H1 (cell line): ENCODE measurements at regions not wholly inside any gene's neighbourhood (a gene's known extent, or its start where the extent isn't known, plus 50 kb on each side); places are given as distances from the start of the nearest gene placed in this dataset.
"Not testable (repeated sequence)": the region's sequence is repeated elsewhere in the genome, so short reads cannot be mapped to it uniquely, and the experiment has no call there.

Experiments
- CTCF ChIA-PET: fragments of 300-600 bp; sonication (Branson Sonifier 250); formaldehyde crosslinking; loops from one replicate; lab custom pipeline; 2021; ENCODE audit not compliant: partially characterized antibody; lab: Charles Lee
- POLR2A ChIA-PET: fragments of 300-600 bp; sonication (Branson Sonifier 250); formaldehyde crosslinking; loops from one replicate; lab custom pipeline; 2021; ENCODE audit warnings: inconsistent platforms; ENCODE audit not compliant: partially characterized antibody; lab: Charles Lee
- DNase-seq, 2 experiments: peaks; one replicate each; pipeline versions ENCODE4 v3.0.0 to v3.0.0-alpha.2; 2010 to 2022; ENCODE audit warnings: low spot score in 2 of 2, low read depth in 1 of 2, mixed read lengths in 1 of 2
- FAIRE-seq: peaks from 2 replicates; lab custom pipeline; 2011; peaks lifted over from hg19 to GRCh38; lab: Jason Lieb, UNC
- H2AFZ ChIP-seq: 2 replicates; pipeline ENCODE4 v1.8.1; 2012; ENCODE audit warnings: low read length, inconsistent platforms
- H2AK5ac ChIP-seq: 2 replicates; pipeline ENCODE4 v1.6.1; 2013; ENCODE audit warnings: low read depth, low read length
- H2BK120ac ChIP-seq: replicated peaks from 2 replicates; pipeline ENCODE3; 2013; ENCODE audit warnings: low read depth, low read length, inconsistent platforms
- H2BK12ac ChIP-seq: 2 replicates; pipeline ENCODE4 v1.6.1; 2013; ENCODE audit warnings: low read depth, low read length
- H2BK15ac ChIP-seq: 2 replicates; pipeline ENCODE4 v1.6.1; 2013; ENCODE audit warnings: low read length
- H2BK20ac ChIP-seq: 2 replicates; pipeline ENCODE4 v1.6.1; 2013; ENCODE audit warnings: low read length
- H2BK5ac ChIP-seq: 2 replicates; pipeline ENCODE4 v1.6.1; 2013; ENCODE audit warnings: low read depth, low read length
- H3K14ac ChIP-seq: 2 replicates; pipeline ENCODE4 v1.6.1; 2013; ENCODE audit warnings: inconsistent platforms; ENCODE audit not compliant: insufficient read length
- H3K18ac ChIP-seq: 2 replicates; pipeline ENCODE4 v1.6.1; 2013; ENCODE audit warnings: low read length; ENCODE audit errors: extremely low read depth
- H3K23ac ChIP-seq: 2 replicates; pipeline ENCODE4 v1.6.1; 2013; ENCODE audit warnings: inconsistent platforms; ENCODE audit not compliant: insufficient read length
- H3K23me2 ChIP-seq: 2 replicates; pipeline ENCODE4 v1.6.1; 2013; ENCODE audit warnings: low read depth, low read length
- H3K27ac ChIP-seq: 2 replicates; pipeline ENCODE4 v1.6.1; 2011; ENCODE audit warnings: low read depth, low read length, inconsistent platforms
- H3K27me3 ChIP-seq, 4 experiments: replicated peaks in 1 of 4; 1 replicate in 1 of 4; 2 replicates in 3 of 4; pipeline versions ENCODE4 v1.6.1 to v1.8.1; 2011 to 2013; ENCODE audit warnings: low read length in 3 of 4, mild to moderate bottlenecking in 3 of 4, inconsistent platforms in 2 of 4, mixed read lengths in 2 of 4, moderate library complexity in 1 of 4; ENCODE audit not compliant: control insufficient read depth in 3 of 4, insufficient read depth in 3 of 4; ENCODE audit errors: extremely low read depth in 1 of 4
- H3K36me3 ChIP-seq, 4 experiments: 2 replicates each; pipeline versions ENCODE4 v1.6.1 to v1.8.1; 2011 to 2013; ENCODE audit warnings: mild to moderate bottlenecking in 4 of 4, low read length in 3 of 4, moderate library complexity in 2 of 4, control low read depth in 1 of 4, inconsistent platforms in 1 of 4; ENCODE audit not compliant: insufficient read depth in 4 of 4, control insufficient read depth in 2 of 4
- H3K4ac ChIP-seq: replicated peaks from 2 replicates; pipeline ENCODE3; 2013; ENCODE audit warnings: low read length, low read depth, mixed read lengths, inconsistent platforms; ENCODE audit not compliant: insufficient read length
- H3K4me1 ChIP-seq, 4 experiments: replicated peaks in 1 of 4; 1 replicate in 1 of 4; 2 replicates in 3 of 4; pipeline versions ENCODE4 v1.6.1 to v1.8.1; 2011 to 2013; ENCODE audit warnings: low read length in 3 of 4, inconsistent platforms in 2 of 4, mixed read lengths in 1 of 4; ENCODE audit not compliant: insufficient read depth in 4 of 4, control insufficient read depth in 3 of 4
- H3K4me2 ChIP-seq, 2 experiments: 2 replicates each; pipeline versions ENCODE4 v1.6.1 to v1.8.1; 2011 to 2013; ENCODE audit warnings: low read depth in 2 of 2, low read length in 2 of 2, control low read depth in 1 of 2, inconsistent platforms in 1 of 2, mild to moderate bottlenecking in 1 of 2; ENCODE audit not compliant: insufficient read depth in 1 of 2
- H3K4me3 ChIP-seq, 4 experiments: fragments of 200-600, 300-600 bp in 1 of 4; sonication (generic), shearing (Covaris generic), sonication (Bioruptor Twin) in 1 of 4; 2 replicates each; pipeline versions ENCODE4 v1.5.1 to v1.8.1; 2011 to 2016; ENCODE audit warnings: low read length in 4 of 4, low read depth in 3 of 4, control low read depth in 2 of 4, inconsistent platforms in 2 of 4, mild to moderate bottlenecking in 2 of 4, mixed read lengths in 1 of 4, moderate library complexity in 1 of 4; ENCODE audit not compliant: insufficient read depth in 2 of 4; ENCODE audit errors: extremely low read depth in 1 of 4
- H3K56ac ChIP-seq: replicated peaks from 2 replicates; pipeline ENCODE3; 2013; ENCODE audit warnings: low read depth, mild to moderate bottlenecking, mixed read lengths, low read length, inconsistent platforms; ENCODE audit not compliant: insufficient read length
- H3K79me1 ChIP-seq: 2 replicates; pipeline ENCODE4 v1.6.1; 2013; ENCODE audit warnings: low read depth, low read length, control low read depth
- H3K79me2 ChIP-seq, 2 experiments: 2 replicates each; pipeline versions ENCODE4 v1.6.1 to v1.8.1; 2012 to 2013; ENCODE audit warnings: low read length in 2 of 2, mild to moderate bottlenecking in 2 of 2, inconsistent platforms in 1 of 2; ENCODE audit not compliant: insufficient read depth in 2 of 2, control insufficient read depth in 1 of 2
- H3K9ac ChIP-seq, 4 experiments: replicated peaks in 1 of 4; 1 replicate in 1 of 4; 2 replicates in 3 of 4; pipeline versions ENCODE4 v1.6.1 to v1.8.1; 2011 to 2013; ENCODE audit warnings: low read depth in 3 of 4, low read length in 3 of 4, control low read depth in 2 of 4, mild to moderate bottlenecking in 2 of 4, moderate library complexity in 2 of 4, inconsistent platforms in 1 of 4; ENCODE audit errors: extremely low read depth in 1 of 4
- H3K9me3 ChIP-seq, 2 experiments: 2 replicates each; pipeline versions ENCODE4 v1.6.1 to v1.8.1; 2012 to 2013; ENCODE audit warnings: mild to moderate bottlenecking in 2 of 2, moderate library complexity in 2 of 2, control low read depth in 1 of 2, inconsistent platforms in 1 of 2, low read depth in 1 of 2, low read length in 1 of 2, mixed read lengths in 1 of 2; ENCODE audit not compliant: insufficient read depth in 2 of 2
- H4K20me1 ChIP-seq, 2 experiments: replicated peaks in 1 of 2; 2 replicates each; pipeline versions ENCODE3 to v1.8.1; 2011 to 2013; ENCODE audit warnings: inconsistent platforms in 2 of 2, low read length in 2 of 2, mild to moderate bottlenecking in 1 of 2; ENCODE audit not compliant: insufficient read depth in 2 of 2, control insufficient read depth in 1 of 2
- H4K5ac ChIP-seq: 2 replicates; pipeline ENCODE4 v1.6.1; 2013; ENCODE audit warnings: low read length, low read depth, mixed read lengths, inconsistent platforms; ENCODE audit not compliant: insufficient read length
- H4K8ac ChIP-seq: 2 replicates; pipeline ENCODE4 v1.8.0; 2013; ENCODE audit warnings: mild to moderate bottlenecking, moderate library complexity, low read length, inconsistent platforms; ENCODE audit not compliant: insufficient read depth; ENCODE audit errors: extremely low read depth
- H4K91ac ChIP-seq: replicated peaks from 2 replicates; pipeline ENCODE3; 2013; ENCODE audit warnings: low read length, mixed read lengths, inconsistent platforms; ENCODE audit not compliant: insufficient read length
- WGBS, 2 experiments: shearing (Covaris generic) in 1 of 2; methylation state at CpG; one replicate each; pipeline versions ENCODE4 v1.1.6 to v1.1.7; 2013 to 2015; ENCODE audit warnings: low lambda C conversion rate in 2 of 2, mixed read lengths in 2 of 2, inconsistent platforms in 1 of 2, low coverage in 1 of 2, missing lambda C conversion rate in 1 of 2; ENCODE audit not compliant: insufficient replicate concordance in 2 of 2, insufficient coverage in 1 of 2, insufficient read length in 1 of 2; ENCODE audit errors: extremely low coverage in 1 of 2, missing lambda C conversion rate in 1 of 2; 5-methylcytosine and 5-hydroxymethylcytosine counted together

GRCh38 chrY:17579131-17579955 is 300.7 kb downstream of the CDY2B start:
- H3K36me3 ChIP-seq, H3K4ac ChIP-seq, H2BK20ac ChIP-seq, H3K14ac ChIP-seq, DNase-seq, H4K20me1 ChIP-seq, H3K79me2 ChIP-seq, H2BK12ac ChIP-seq, H3K4me2 ChIP-seq, H3K79me1 ChIP-seq, H3K23ac ChIP-seq, H4K8ac ChIP-seq, H2BK120ac ChIP-seq, H3K4me3 ChIP-seq, H3K9me3 ChIP-seq, H2BK5ac ChIP-seq, H3K27ac ChIP-seq, H2AK5ac ChIP-seq, H3K9ac ChIP-seq, H2AFZ ChIP-seq, H4K91ac ChIP-seq, H3K23me2 ChIP-seq, H4K5ac ChIP-seq, H3K27me3 ChIP-seq, POLR2A ChIA-PET, H2BK15ac ChIP-seq, CTCF ChIA-PET, H3K4me1 ChIP-seq, H3K18ac ChIP-seq, H3K56ac ChIP-seq: not testable (repeated sequence)
- 100% methylated on average over 3 of the region's 43 CpGs; no CpG with 5 or more reads in 1 of the 2 experiments for WGBS, 2 experiments
- peak; percentile 71 for FAIRE-seq

- not testable (repeated sequence) for FAIRE-seq
- no CpG with 5 or more reads among the region's 21 CpGs for WGBS, 2 experiments
These were observed 316.9 kb downstream of the CDY2B start for GRCh38 chrY:17563114-17563513.

More at GRCh38 chrY:17563114-17563513, 316.9 kb downstream of the CDY2B start:
- H3K4me2 ChIP-seq, H3K36me3 ChIP-seq, H2BK120ac ChIP-seq, CTCF ChIA-PET, H2BK12ac ChIP-seq, H2BK15ac ChIP-seq, H2AFZ ChIP-seq, H4K8ac ChIP-seq, H3K9ac ChIP-seq, H3K9me3 ChIP-seq, H3K4ac ChIP-seq, H3K14ac ChIP-seq, H4K91ac ChIP-seq, H3K4me3 ChIP-seq, H3K27me3 ChIP-seq, H2AK5ac ChIP-seq, H3K56ac ChIP-seq, H3K79me1 ChIP-seq, H2BK5ac ChIP-seq, H3K27ac ChIP-seq, DNase-seq, POLR2A ChIA-PET, H3K23me2 ChIP-seq, H3K79me2 ChIP-seq, H4K5ac ChIP-seq, H3K18ac ChIP-seq, H4K20me1 ChIP-seq, H3K4me1 ChIP-seq, H3K23ac ChIP-seq, H2BK20ac ChIP-seq: not testable (repeated sequence)
